B cell (primary cell): ENCODE measurements at regions not wholly inside any gene's neighbourhood (a gene's known extent, or its start where the extent isn't known, plus 50 kb on each side); places are given as distances from the start of the nearest gene placed in this dataset.

ENCODE experiments used
- ATAC-seq: fragments of 200-7000 bp; cut with Tn5 transposase; one replicate; pipeline ENCODE4 v1.10.0; 2021; ENCODE audit warnings: low read depth, mild to moderate bottlenecking, moderate number of reproducible peaks, moderate library complexity
- CTCF ChIA-PET: fragments of 350-600 bp; sonication (Branson Sonifier 250); formaldehyde crosslinking; loops from one replicate; lab custom pipeline; 2021; ENCODE audit warnings: antibody characterized with exemption, inconsistent platforms; lab: Charles Lee
- POLR2A ChIA-PET: fragments of 350-600 bp; sonication (Branson Sonifier 250); formaldehyde crosslinking; loops from one replicate; lab custom pipeline; 2021; ENCODE audit warnings: antibody characterized with exemption; lab: Charles Lee
- DNase-seq: peaks from one replicate; pipeline ENCODE4 v3.0.0; 2013
- H2AFZ ChIP-seq: 2 replicates; pipeline ENCODE4 v1.6.1; 2012; ENCODE audit warnings: mild to moderate bottlenecking, low read depth, low read length; ENCODE audit not compliant: insufficient read depth, poor library complexity, severe bottlenecking
- H3K27ac ChIP-seq, 2 donors: 1 replicate in 1 of 2; 2 replicates in 1 of 2; pipeline ENCODE4 v1.5.1; 2012 to 2013; ENCODE audit warnings: low read length in 2 of 2, mild to moderate bottlenecking in 2 of 2, moderate library complexity in 1 of 2
- H3K27me3 ChIP-seq, 4 experiments: fragments of 200-600 bp in 1 of 4; sonication (generic) in 1 of 4; replicated peaks in 1 of 4; 1 replicate in 2 of 4; 2 replicates in 2 of 4; pipeline versions ENCODE4 v1.6.1 to v1.7.0; 2013 to 2016; ENCODE audit warnings: low read length in 3 of 4, mild to moderate bottlenecking in 2 of 4, mixed read lengths in 1 of 4, moderate library complexity in 1 of 4; ENCODE audit not compliant: insufficient read depth in 4 of 4, control insufficient read depth in 3 of 4; ENCODE audit errors: control extremely low read depth in 1 of 4
- H3K36me3 ChIP-seq, 2 experiments: replicated peaks in 1 of 2; 1 replicate in 1 of 2; 2 replicates in 1 of 2; pipeline versions ENCODE4 v1.6.1 to v1.7.1; 2013; ENCODE audit warnings: low read length in 1 of 2; ENCODE audit not compliant: insufficient read depth in 2 of 2, control insufficient read depth in 1 of 2; ENCODE audit errors: control extremely low read depth in 1 of 2, extremely low read depth in 1 of 2
- H3K4me1 ChIP-seq, 2 donors: fragments of 200-600 bp in 1 of 2; sonication (generic) in 1 of 2; 1 replicate in 1 of 2; 2 replicates in 1 of 2; pipeline versions ENCODE4 v1.5.1 to v1.6.1; 2013 to 2017; ENCODE audit warnings: low read length in 2 of 2; ENCODE audit not compliant: control insufficient read depth in 2 of 2, insufficient read depth in 2 of 2
- H3K4me2 ChIP-seq: replicated peaks from 2 replicates; pipeline ENCODE3; 2012; ENCODE audit warnings: mild to moderate bottlenecking, low read depth, low read length; ENCODE audit not compliant: poor library complexity, severe bottlenecking
- H3K4me3 ChIP-seq, 5 experiments: fragments of 200-600 bp in 1 of 5; sonication (generic) in 1 of 5; 1 replicate in 3 of 5; 2 replicates in 2 of 5; pipeline versions ENCODE4 v1.5.1 to v1.7.0; 2011 to 2016; ENCODE audit warnings: low read length in 4 of 5, mild to moderate bottlenecking in 4 of 5, low read depth in 2 of 5, control low read depth in 1 of 5, moderate library complexity in 1 of 5; ENCODE audit not compliant: insufficient read depth in 1 of 5; ENCODE audit errors: control extremely low read depth in 1 of 5, extremely low read depth in 1 of 5
- H3K79me2 ChIP-seq: fragments of 200-600 bp; sonication (generic); one replicate; pipeline ENCODE4 v1.6.0; 2016; ENCODE audit warnings: low read length; ENCODE audit not compliant: control insufficient read depth, insufficient read depth
- H3K9ac ChIP-seq: fragments of 200-600 bp; sonication (generic); 2 replicates; pipeline ENCODE4 v1.6.1; 2017; ENCODE audit warnings: mild to moderate bottlenecking, low read length, moderate library complexity
- H3K9me3 ChIP-seq, 3 donors: one replicate each; pipeline versions ENCODE4 v1.6.1 to v1.7.1; 2013; ENCODE audit warnings: low read length in 2 of 3; ENCODE audit not compliant: control insufficient read depth in 2 of 3, insufficient read depth in 1 of 3; ENCODE audit errors: control extremely low read depth in 1 of 3
- H4K20me1 ChIP-seq: 2 replicates; pipeline ENCODE4 v1.6.0; 2012; ENCODE audit warnings: mild to moderate bottlenecking, low read length; ENCODE audit not compliant: insufficient read depth, control insufficient read depth, poor library complexity, severe bottlenecking
- H3K27ac Mint-ChIP-seq: one replicate; pipeline ENCODE4 v1.8.0; 2021; ENCODE audit warnings: mixed read lengths
- H3K27me3 Mint-ChIP-seq: one replicate; pipeline ENCODE4 v1.8.0; 2021; ENCODE audit warnings: mixed read lengths
- H3K4me1 Mint-ChIP-seq: one replicate; pipeline ENCODE4 v1.8.0; 2021; ENCODE audit warnings: mixed read lengths
- H3K4me3 Mint-ChIP-seq: one replicate; pipeline ENCODE4 v1.8.0; 2021; ENCODE audit warnings: mixed read lengths
- H3K9me3 Mint-ChIP-seq: one replicate; pipeline ENCODE4 v1.8.0; 2022; ENCODE audit warnings: mixed read lengths; ENCODE audit not compliant: insufficient read depth
- CTCF ChIP-seq: fragments of 200-600 bp; IDR thresholded peaks from one replicate; pipeline ENCODE4 v1.8.0; 2022; ENCODE audit warnings: antibody characterized with exemption, mild to moderate bottlenecking
- EZH2 ChIP-seq: IDR thresholded peaks from 2 replicates; pipeline ENCODE4 v1.6.1; 2012; ENCODE audit warnings: borderline replicate concordance, low read depth, mild to moderate bottlenecking, moderate library complexity, low read length; ENCODE audit not compliant: insufficient read depth, poor library complexity, severe bottlenecking
- WGBS: methylation state at CpG from one replicate; pipeline ENCODE4 v1.1.5; 2013; ENCODE audit warnings: missing lambda C conversion rate; ENCODE audit not compliant: insufficient coverage; 5-methylcytosine and 5-hydroxymethylcytosine counted together
- intact Hi-C: fragments of 100-400 bp; cut with micrococcal nuclease; formaldehyde crosslinking; loops from one replicate; pipeline ENCODE4 v1.10.0; 2022

GRCh38 chr14:98909251-98909944, 362.6 kb downstream of the BCL11B start:
- H3K9me3 ChIP-seq: peaks cover 0 to 31% (median 0%) of the 10 kb centered on the region in 3 donors
- Mint-ChIP-seq H3K4me3 (no peak overlapping the region), H3K27ac (no peak overlapping the region), H3K27me3 (no peaks in the 10 kb centered on the region), H3K9me3 (no peaks in the 10 kb centered on the region), H3K4me1 (no peaks in the 10 kb centered on the region)
- DNase-seq (no peak), ATAC-seq (no peak)
- 88% methylated on average over 7 of the region's 11 CpGs for WGBS
- POLR2A ChIA-PET: no interaction called here
- H3K27me3 ChIP-seq: no peaks in the 10 kb centered on the region
- H2AFZ ChIP-seq: no peak overlapping the region
- no peaks in the 10 kb centered on the region for H3K36me3 ChIP-seq
- no peaks in the 10 kb centered on the region for H4K20me1 ChIP-seq
- CTCF ChIA-PET: no interaction called here
- H3K4me3 ChIP-seq: no peak overlapping the region
- intact Hi-C loops: no loop called here
- no peak overlapping the region for H3K9ac ChIP-seq
- H3K4me2 ChIP-seq: no peak overlapping the region
- no peaks in the 10 kb centered on the region for H3K4me1 ChIP-seq
- no peak overlapping the region for H3K27ac ChIP-seq
- TF ChIP-seq CTCF (no peak), EZH2 (no peak)
- no peaks in the 10 kb centered on the region for H3K79me2 ChIP-seq

DNA sequence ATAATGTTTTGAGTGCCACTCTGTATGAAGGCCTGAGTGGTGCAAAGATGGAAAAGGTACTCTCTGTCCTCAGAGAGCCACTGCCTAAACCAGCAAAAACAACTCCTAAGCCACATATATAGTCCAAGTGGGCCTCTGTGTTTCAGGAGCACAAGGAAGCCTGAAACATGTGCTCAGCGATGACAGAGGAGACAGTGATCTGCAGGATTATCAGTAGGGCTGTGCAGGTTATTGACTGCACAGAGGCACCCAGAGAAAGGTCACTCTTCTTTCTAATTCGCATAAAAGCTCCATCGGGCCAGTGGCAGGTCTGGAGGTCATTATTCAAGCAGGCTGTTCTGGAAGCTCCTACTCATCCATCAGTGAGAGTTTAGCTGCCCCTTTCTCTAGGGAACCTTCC, 361.9 kb downstream of the BCL11B start:
- no peaks in the 10 kb centered on the region for H3K4me1 Mint-ChIP-seq
- no peaks in the 10 kb centered on the region for H3K27me3 Mint-ChIP-seq
- Histone ChIP-seq H4K20me1 (no peaks in the 10 kb centered on the region), H3K4me1 (no peaks in the 10 kb centered on the region), H2AFZ (no peak overlapping the region), H3K36me3 (no peaks in the 10 kb centered on the region), H3K4me3 (no peak overlapping the region), H3K79me2 (no peaks in the 10 kb centered on the region), H3K4me2 (no peak overlapping the region), H3K27me3 (no peaks in the 10 kb centered on the region), H3K27ac (no peak overlapping the region), H3K9me3 (peaks cover 0 to 29% (median 0%) of the 10 kb centered on the region in 3 donors), H3K9ac (no peak overlapping the region)
- no peak overlapping the region for H3K27ac Mint-ChIP-seq
- H3K4me3 Mint-ChIP-seq: no peak overlapping the region
- WGBS: 93% methylated on average over 3 of the region's 3 CpGs
- POLR2A ChIA-PET: no interaction called here
- no peak for DNase-seq
- intact Hi-C loops: no loop called here
- no peak for ATAC-seq
- no peak for TF ChIP-seq CTCF
- no peak for TF ChIP-seq EZH2
- CTCF ChIA-PET: no interaction called here
- H3K9me3 Mint-ChIP-seq: no peaks in the 10 kb centered on the region
